Inflammatory macrophage treated with lipopolysaccharide for 4 hours (primary cell): ENCODE measurements at regions not wholly inside any gene's neighbourhood (a gene's known extent, or its start where the extent isn't known, plus 50 kb on each side); places are given as distances from the start of the nearest gene placed in this dataset.
"Not testable (repeated sequence)": the region's sequence is repeated elsewhere in the genome, so short reads cannot be mapped to it uniquely, and the experiment has no call there.

Source experiments
- DNase-seq: peaks from one replicate; pipeline ENCODE4 v3.0.0-alpha.2; 2020

GRCh38 chr5:50898966-50899365 is 232.5 kb downstream of the PARP8 start:
- peak; percentile 28 for DNase-seq

- DNase-seq: no peak
Observed at GRCh38 chr5:50900952-50901510, 234.6 kb downstream of the PARP8 start.

- no peak for DNase-seq
Observed at GRCh38 chr5:50903651-50904050, 237.2 kb downstream of the PARP8 start.

GRCh38 chr5:50905996-50906570 is 239.6 kb downstream of the PARP8 start:
- DNase-seq: no peak

GRCh38 chr5:50920160-50920559 is 253.7 kb downstream of the PARP8 start:
- not testable (repeated sequence) for DNase-seq

- no peak for DNase-seq
Observed at GRCh38 chr5:50921366-50922133, 255.1 kb downstream of the PARP8 start.

- not testable (repeated sequence) for DNase-seq
Observed at GRCh38 chr5:50922134-50922941, 255.9 kb downstream of the PARP8 start.

- DNase-seq: no peak
Observed at GRCh38 chr5:50922942-50923767, 256.7 kb downstream of the PARP8 start.

GRCh38 chr5:50923768-50924494 is 257.5 kb downstream of the PARP8 start:
- DNase-seq: no peak

- no peak for DNase-seq
Observed at GRCh38 chr5:50927953-50928352, 261.5 kb downstream of the PARP8 start.

GRCh38 chr5:50929174-50929573 is 262.7 kb downstream of the PARP8 start:
- no peak for DNase-seq

GRCh38 chr5:50934343-50934742 is 267.9 kb downstream of the PARP8 start:
- no peak for DNase-seq

- no peak for DNase-seq
Observed at GRCh38 chr5:50945139-50945538, 278.7 kb downstream of the PARP8 start.

- no peak for DNase-seq
Observed at GRCh38 chr5:50947906-50948683, 281.7 kb downstream of the PARP8 start.

- no peak for DNase-seq
Observed at GRCh38 chr5:50953290-50953689, 286.9 kb downstream of the PARP8 start.

GRCh38 chr5:50958852-50959457 is 292.5 kb downstream of the PARP8 start:
- peak; percentile 36 for DNase-seq

- peak; percentile 50 for DNase-seq
Observed at GRCh38 chr5:50962934-50963872, 296.8 kb downstream of the PARP8 start.

GRCh38 chr5:50963971-50964745 is 297.7 kb downstream of the PARP8 start:
- no peak for DNase-seq
